Head of caudate nucleus (tissue), 42 donors: ENCODE measurements at regions not wholly inside any gene's neighbourhood (a gene's known extent, or its start where the extent isn't known, plus 50 kb on each side); places are given as distances from the start of the nearest gene placed in this dataset.
A peak's percentile ranks its signal among the peaks of the same experiment; 100 is the strongest.

Experiments used
- DNase-seq, 42 donors: peaks; one replicate each; pipeline versions ENCODE4 v3.0.0 to v3.0.0-alpha.2; 2020 to 2021; ENCODE audit warnings: mixed read lengths in 7 of 42
- intact Hi-C: fragments of 100-400 bp; cut with DNase I; formaldehyde crosslinking; loops from one replicate; pipeline ENCODE4 v1.15.0; 2022

DNA sequence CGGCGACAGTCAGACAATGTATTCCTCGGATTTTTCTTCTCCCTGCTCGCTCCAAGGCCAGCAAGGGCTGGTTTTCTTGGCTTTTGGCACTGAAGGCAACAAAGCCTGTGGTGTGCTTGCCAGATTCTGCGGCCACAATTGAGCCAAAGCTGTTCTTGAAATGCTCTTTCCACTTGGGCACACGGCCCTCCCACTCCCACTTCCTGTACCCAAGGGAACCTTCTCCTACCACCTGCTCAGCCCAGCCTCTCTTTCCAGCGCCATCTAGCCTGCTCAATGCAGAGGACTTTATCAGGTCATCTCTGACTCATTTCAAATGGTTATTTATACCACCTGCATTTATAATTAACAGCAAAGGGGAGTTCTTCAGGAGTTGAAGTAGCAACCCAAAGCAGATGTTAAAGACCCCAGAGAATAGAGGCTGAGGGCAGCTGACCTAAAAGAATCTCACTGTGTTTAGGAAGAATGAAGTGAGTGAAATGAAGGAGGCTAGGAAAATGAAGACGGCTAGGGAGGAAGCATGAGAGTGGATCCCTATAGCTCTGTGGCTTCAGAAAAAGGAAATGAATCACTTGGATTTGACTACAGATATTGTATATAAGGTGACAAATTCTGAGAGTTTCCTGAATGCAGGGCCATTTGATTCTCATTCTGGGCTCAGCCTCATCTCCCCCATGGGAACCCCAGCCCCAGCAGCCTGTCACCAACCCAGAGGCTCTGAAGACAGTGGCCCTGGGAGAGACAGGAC is 439.0 kb downstream of the ENC1 start:
- peak in 3 of 42 donors; percentile 8 to 20 (median 15) for DNase-seq
- intact Hi-C loops, result no loop called here

DNA sequence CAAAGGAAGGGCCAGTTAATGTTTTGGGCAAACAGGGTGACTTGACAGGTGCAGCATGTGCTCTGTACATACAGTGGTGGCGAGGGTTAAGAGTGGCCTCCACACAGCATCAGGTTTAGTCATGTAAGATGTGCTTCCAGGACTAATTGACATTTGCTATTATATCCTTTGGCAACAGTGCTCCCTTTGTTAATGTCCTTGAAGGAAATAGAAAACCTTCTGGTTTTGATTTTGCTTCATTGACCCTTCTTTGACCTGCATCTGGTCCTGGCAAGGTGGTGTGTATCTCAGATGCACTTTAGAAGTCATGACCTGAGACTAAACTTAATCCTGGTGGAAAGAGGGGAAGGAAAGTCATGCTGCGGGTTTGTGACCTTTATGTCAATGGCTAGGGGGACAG is 440.0 kb downstream of the ENC1 start:
- intact Hi-C loops, result no loop called here

DNA sequence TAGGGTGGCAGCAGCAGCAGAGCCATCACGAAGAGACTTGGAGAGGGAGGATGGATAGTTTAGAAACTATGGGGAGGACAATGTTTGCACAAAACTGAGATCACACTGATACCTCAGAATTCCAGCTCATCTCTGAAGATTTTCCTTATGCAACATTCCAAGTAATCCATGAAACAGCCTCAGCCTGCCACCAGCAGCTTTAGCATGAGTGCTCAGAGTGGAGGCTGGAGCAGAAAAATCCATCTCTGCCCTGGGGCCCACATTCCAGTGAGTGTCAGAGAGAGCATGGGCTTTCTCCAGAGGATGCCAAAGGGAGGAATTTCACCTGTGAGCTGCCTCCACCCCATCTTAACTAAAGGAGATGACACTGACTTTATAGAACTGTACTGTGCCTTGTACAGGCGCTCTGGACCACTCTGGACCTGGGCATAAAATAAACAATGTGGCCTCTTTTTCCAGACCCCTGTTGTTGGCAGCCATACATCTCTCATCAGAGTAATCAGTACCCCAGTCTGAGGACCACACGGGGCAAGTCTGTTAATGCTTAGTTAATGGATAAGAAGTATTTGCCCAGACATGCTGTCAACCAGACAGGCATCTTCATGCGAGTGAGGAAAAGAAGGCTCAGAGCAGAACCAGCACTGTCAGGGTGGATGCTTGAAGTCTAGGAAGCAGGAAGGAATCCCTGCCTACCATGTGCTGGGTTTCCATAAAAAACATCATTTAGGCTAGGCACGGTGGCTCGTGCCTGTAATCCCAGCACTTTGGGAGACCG is 440.9 kb downstream of the ENC1 start:
- intact Hi-C loops, result no loop called here
- no peak for DNase-seq

More for the DNA sequence above, 440.0 kb downstream of the ENC1 start:
- DNase-seq, result no peak

DNA sequence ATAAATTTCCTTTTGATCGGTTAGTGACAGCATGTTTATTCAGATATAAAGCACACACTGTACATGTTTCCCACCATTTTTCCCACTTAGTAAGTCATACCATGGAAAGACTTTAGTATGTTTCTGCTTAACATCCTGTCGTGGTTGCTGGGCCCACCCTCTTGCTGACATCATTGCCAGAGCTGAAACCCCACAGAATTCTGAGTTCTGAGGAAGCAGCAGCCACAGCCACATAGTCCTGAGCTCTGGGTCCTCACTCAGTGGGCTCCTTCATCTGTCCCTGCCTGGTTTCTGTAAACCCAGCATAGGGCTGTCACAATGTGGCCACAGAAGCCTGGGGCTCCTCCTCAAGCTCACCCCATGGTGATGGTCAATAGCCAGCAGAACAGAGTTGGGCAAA is 441.5 kb downstream of the ENC1 start:
- no peak for DNase-seq
- intact Hi-C loops, result no loop called here

DNA sequence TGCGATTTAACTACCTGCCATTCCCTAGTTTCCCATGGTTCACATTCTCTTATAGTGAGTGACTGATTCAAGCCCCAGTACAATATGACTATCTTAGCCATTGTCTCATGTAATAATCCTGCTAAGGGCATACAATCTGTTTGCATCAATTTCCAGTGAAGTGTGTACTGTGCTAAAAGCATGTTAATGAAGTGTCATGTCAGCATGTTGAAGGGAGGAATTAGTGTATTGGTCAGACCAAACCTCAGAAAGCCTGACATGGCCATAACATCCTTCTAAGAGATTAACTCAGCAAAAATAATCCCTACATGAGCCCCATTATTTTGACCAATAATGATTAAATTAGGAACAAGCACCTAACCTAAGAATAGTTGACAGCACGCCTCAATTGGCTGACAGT is 442.4 kb downstream of the ENC1 start:
- intact Hi-C loops, result no loop called here
- no peak for DNase-seq

DNA sequence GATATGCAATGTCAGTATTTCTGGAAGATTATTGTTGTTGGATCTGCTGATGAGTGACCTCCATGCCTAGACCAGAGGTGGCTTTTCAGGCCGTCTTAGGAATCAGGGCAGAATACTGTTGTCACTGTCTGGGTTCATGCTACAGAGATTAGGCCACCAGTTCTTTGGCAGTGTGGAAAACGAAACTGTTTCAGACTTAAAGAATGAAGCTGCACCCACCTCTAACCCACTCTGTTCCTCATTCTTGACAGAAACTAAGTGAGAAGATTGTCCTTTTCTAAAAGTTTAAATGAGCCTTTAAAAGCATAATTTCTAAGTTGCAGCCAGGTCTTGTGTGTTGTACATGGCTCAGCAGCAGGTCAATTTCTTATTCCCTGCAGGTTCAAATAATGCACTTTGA is 444.3 kb downstream of the ENC1 start:
- intact Hi-C loops, result no loop called here
- no peak for DNase-seq

DNA sequence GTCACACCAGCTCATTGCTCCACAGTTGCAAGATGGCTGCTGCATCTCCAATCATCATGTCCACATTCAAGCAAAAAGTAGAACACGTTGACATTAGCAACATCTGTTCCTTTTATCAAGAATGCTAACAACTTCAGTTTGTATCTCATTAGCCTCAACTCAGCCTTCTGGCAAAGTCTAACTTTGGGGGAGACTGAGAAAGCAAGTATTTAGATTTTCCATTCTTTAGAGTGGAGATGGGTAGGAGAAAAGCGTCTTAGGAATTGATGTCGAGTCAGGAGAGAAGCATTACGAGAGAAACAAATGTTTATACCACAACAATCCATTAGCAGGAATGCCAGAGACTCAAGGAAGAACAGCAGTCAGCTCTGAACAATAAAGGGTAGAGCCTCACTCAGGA is 446.3 kb downstream of the ENC1 start:
- intact Hi-C loops, result no loop called here
- DNase-seq, result no peak

DNA sequence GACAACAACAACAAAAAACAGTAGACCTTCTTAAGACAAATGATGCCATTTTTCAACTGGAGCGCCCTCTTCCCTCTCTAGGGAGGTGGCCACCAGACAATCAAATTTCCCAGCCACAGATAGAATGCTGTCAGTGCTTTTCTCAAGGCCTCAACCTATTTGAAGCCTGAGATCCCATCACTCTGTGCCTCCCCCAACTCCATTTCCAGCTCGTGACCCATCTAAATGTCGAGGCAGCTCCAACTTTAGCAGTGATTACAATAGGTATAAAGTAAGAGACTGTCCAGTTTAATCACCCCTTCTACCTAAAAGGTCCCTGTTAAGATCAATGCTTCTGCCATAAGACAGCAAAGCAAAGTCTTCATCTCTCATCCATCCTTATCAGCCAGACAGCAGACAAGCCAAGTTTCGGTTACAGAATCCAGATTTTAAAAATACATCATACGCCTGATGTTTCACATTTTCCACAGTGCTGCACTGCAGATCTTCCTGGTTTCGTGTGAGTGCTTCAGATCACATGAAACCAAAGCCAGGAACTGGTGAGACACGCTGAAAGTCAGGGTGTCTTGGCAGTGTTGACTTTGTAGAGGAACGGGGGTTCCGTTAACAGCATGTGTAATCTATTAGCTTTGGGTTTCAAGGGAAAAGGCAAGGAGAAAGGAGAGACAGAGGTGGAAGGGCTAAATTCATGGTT is 447.8 kb downstream of the ENC1 start:
- intact Hi-C loops, result no loop called here
- no peak for DNase-seq

DNA sequence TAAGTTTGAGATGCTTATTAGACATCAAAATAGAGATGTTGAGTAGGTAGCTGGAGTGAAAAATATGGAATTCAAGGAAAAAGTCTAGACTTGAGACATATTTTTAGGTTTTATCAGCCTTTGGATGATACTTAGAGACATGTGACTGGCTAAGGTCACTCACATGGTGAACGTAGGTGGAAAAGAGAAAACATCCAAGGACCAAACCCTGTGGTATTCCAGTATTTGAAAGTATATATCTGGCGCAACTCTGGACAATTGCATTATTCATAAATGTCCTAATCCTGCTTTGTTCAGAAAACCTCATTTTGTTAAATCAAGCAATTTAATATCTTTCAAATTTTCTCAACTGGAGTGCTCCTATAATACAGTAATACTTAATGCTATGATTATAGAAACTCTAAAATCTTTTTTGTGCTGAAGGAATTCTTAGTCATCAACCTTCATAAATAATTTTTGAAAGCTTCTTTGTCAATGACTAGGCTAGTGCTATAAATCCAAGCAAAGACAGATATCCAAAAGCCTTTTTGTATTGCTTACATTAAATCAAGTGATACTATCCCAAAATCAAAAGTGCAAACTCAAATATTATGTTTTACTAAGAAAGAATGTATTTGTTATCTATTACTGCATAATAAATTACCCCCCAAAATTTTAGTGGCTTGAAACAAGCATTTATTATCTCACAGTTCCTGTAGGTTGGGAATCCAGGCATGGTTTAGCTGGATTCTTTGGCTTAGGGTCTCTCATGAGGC is 452.0 kb downstream of the ENC1 start:
- no peak for DNase-seq

DNA sequence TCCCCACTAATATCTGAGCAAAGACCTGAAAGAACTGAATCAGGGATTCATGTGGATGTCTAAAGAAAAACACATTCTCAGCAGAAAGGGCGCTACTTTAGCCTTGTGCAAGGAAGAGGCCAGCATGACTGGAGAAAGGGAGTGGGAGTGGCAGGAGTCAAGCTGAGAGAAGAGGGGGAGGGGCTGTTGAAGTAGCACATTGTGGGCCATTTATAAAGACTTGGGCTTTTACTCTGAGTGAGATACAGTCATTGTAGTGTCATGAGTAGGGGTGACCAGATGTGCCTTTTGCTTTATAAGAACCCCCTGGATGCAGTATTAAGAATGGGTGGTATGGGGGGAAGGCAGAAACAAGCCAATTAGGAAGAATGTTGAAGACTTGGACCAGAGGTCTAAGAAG is 452.8 kb downstream of the ENC1 start:
- intact Hi-C loops, result no loop called here
- DNase-seq, result no peak

More for the DNA sequence above, 452.0 kb downstream of the ENC1 start:
- intact Hi-C loops, result no loop called here

DNA sequence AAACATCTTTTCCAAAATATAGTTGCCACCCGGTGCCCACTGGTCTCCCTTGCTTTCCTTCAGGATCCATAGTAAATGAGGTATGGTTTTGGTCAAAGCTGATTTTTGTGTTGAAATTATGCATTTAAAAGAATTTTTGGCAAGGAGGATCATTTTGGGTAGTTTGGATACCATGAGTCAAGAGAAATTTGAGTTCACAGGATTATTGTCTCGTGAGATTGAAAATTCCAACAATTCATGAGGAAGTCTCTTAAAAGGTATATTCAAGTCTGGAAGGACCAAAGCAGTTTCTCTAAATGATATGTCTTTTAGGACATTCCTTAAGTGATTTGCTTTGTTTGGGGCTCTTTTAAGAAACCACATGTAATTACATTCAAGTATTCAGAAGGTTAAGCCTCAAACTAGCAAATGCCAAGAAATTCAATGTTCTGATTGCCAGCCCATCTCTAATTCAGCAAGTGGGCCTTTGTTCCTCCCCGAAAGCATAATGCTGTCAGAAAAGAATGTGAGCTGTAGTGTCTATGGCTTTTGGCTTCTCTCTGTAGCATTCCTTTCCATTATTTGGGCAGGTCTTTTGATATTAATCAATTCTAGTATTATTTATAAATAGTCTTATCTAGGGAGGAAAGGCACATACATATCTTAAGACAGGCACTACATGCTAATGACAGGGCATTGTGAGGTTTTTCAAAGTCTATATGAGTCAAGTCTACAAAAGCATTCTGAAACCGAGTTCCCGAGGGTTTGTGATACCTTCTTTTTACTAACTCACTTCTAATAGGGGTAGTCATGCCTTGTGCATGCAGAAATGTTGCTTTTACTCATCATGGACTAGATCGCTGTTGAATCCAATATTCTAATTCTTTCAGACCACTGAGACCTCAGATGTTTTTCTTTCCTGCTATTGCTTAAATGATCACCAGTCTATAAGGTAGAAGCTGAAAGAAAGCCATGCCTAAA is 453.9 kb downstream of the ENC1 start:
- intact Hi-C loops, result no loop called here

DNA sequence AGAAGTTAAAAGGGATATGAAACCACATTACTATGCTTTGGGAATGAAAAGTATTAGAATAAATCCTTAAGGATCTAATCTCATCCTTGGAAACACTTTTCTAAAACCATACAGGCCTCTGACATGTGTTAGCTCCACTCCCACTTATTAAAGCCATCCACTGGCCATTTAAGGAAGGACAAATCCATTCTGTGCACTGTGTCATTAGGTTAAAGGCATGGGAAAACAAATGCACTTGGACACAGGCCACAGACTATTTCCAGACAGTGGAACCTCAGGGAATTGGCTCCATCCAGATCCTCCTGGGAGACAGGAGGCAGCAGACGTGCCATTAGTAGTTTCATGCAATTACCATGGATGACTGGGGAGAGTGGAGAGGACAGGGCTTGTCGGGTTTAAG is 454.9 kb downstream of the ENC1 start:
- intact Hi-C loops, result no loop called here
- DNase-seq, result no peak

More for the DNA sequence above, 453.9 kb downstream of the ENC1 start:
- no peak for DNase-seq

DNA sequence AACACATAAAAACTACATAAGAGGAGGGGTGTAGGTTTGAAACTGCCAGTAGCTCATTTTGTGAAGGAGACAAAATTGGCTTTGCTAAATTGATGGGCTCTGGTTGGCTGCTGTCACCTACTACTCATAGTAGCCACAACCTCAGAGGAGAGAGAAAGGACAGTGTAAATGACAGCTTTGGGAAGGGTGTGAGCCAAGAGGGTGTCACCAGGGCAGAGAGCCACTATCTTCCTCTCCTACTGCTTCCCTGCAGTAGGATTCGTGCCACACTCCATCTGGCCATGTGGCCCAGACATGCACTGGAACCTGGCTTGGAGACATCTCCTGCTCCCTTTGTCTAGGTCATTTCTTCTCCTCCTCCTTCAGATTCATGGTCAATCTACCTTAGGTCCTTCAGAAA is 455.9 kb downstream of the ENC1 start:
- intact Hi-C loops, result no loop called here
- no peak for DNase-seq

DNA sequence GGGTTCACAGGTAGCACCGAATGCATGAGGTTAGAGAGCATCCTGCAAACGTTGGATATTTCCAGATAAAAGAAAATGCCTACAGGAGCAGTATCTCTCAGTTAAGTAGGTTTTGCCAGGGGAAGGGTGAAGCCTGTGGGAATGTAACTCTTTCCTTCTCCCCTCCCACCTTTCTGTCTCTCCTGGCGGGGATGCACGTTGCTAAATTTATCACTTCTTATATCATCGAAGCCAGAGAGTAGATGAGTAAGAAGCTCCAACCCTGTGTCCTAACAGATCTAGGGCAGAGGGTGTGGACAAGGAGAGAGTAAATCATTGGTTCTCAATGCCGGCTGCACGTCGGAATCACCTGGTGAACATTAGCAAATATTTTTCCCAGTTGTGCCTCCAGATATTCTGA is 457.5 kb downstream of the ENC1 start:
- intact Hi-C loops, result no loop called here
- DNase-seq, result peak in 27 of 42 donors; percentile 6 to 72 (median 30)

DNA sequence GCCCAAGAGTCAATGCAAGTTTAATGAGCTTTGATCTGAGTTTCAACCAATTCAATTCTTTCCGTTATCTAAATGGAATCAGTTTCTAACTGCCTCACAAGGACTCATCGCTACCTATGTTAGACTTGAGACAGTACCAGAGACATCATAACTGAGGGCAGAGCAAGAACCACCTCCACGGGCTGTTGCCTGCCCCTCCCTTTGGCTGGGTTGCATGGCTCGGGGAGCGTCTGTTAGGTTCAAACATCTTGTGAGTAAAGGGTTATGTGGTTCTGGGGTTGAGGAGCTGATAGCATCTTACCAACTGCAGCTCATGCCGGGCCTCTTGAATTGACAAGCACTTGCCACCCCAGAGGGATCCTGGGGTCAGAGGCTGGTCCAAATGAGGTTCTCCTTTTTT is 457.9 kb downstream of the ENC1 start:
- intact Hi-C loops, result no loop called here
- no peak for DNase-seq

DNA sequence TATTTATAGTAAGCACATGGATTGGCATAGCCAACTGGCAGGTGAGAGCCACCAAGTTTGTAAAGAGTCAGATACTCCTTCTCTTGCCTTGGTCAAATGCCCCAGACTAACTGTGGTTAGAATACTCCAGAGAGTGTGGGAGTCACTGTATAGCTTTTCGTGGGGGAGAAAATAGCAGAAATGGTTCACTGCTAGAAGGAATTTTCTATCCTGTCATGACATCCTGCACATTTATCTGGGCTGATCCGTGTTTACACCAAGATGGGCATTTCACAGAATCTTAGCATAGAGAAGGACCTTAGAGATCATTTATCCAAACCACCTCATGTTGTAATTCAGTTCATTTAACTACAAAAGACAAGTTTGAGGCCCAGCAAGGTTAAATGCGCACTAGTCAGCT is 460.8 kb downstream of the ENC1 start:
- DNase-seq, result no peak
- intact Hi-C loops, result no loop called here

DNA sequence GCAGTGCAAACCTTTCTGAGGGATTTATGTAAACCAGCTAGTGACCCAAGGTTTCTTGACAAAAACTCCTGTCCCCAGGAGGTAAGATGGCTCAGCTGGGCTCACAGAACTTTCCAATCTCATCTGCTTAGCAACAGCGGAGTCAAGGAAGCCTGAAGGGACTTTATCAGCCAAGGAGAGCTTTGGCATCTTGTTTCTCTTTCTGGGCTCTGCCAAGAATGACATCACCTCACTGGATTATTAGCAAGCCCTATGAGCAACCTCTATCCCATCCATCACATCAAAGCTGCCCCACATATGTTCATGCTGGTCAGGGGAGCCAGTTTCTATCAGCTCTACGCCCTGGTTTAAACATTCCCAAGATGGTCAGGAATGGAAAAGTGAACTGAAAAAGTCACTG is 461.3 kb downstream of the ENC1 start:
- no peak for DNase-seq
- intact Hi-C loops, result no loop called here

DNA sequence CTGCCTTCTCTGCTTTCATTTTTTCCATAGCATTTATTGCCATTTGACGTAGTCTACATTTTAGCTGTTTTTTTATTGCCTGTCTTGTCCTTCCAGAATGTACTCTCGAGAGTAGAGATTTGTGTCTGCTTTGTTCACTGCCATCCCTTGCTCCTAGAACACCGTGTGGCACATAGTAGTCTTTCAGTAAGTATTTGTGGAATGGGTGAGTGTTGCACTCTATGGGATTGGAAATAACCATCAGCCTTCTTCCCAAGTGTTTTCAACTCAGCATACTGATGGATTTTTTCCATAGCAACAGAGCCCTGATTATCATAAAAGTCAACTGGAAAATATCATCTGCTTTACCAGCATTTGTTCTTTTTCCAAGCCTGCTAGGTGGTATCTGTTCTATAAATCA is 462.6 kb downstream of the ENC1 start:
- intact Hi-C loops, result no loop called here
- no peak for DNase-seq
